MG63 (cell line): ENCODE measurements at regions not wholly inside any gene's neighbourhood (a gene's known extent, or its start where the extent isn't known, plus 50 kb on each side); places are given as distances from the start of the nearest gene placed in this dataset.

ENCODE experiments used
- DNase-seq: peaks from one replicate; pipeline ENCODE4 v3.0.0-alpha.2; 2020
- H3K27me3 ChIP-seq: fragments of 250-450 bp; sonication (Bioruptor Pico); 2 replicates; pipeline ENCODE4 v1.5.1; 2020; ENCODE audit warnings: mild to moderate bottlenecking, moderate library complexity
- H3K36me3 ChIP-seq: fragments of 250-450 bp; sonication (Bioruptor Pico); 2 replicates; pipeline ENCODE4 v1.5.1; 2020; ENCODE audit warnings: mild to moderate bottlenecking, moderate library complexity
- H3K4me3 ChIP-seq: fragments of 250-450 bp; sonication (Bioruptor Pico); 2 replicates; pipeline ENCODE4 v1.5.1; 2020; ENCODE audit warnings: mild to moderate bottlenecking, moderate library complexity
- H3K9me3 ChIP-seq: fragments of 250-450 bp; sonication (Bioruptor Pico); 2 replicates; pipeline ENCODE4 v1.5.1; 2020; ENCODE audit warnings: mild to moderate bottlenecking, moderate library complexity

DNA sequence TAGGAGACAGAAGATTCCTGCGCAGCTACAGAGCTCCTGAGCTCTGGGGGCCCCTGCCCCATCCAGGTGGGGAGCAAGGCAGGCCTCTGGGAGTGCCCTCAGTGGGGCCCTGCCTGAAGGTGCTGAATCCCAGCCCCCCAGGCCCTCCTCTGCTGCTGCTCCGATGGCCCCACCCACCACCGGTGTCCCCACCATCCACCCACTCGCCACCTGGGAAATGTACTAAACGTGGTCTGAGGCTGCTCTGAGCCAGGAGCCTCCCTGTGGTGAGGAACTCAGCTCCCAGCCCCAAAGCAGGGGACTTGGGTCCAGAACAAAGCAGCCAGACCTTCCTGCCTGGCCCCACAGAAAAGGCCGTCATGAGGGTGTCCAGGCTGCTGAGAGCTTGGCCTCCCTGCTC is 289.4 kb downstream of the CTTN start:
- DNase-seq, result no peak
- Histone ChIP-seq H3K4me3 (no peak overlapping the region), H3K9me3 (no peaks in the 10 kb centered on the region), H3K36me3 (no peaks in the 10 kb centered on the region), H3K27me3 (no peaks in the 10 kb centered on the region)

DNA sequence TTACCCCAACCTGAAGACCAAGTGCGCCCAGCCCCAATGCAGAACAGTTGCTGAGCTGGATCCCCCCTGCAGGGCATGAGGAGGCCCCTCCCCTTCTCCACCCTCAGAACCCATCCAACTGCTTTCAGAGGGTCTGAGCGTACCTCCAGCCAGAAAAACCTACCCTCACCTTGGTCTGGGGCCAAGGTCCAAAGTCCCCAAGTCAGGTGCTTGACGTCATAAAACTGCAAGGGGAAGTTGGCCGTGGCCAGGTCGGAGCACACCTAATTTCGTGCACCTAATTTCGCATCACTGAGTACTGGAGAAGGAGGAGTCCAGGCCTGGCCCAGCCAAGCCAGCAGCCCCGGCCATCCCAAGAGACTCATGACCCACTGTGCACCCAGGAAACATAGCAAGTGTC is 289.8 kb downstream of the CTTN start:
- Histone ChIP-seq H3K4me3 (no peak overlapping the region), H3K27me3 (no peaks in the 10 kb centered on the region), H3K36me3 (no peaks in the 10 kb centered on the region), H3K9me3 (no peaks in the 10 kb centered on the region)
- DNase-seq, result no peak

- no peaks in the 10 kb centered on the region for H3K27me3 ChIP-seq
- no peak overlapping the region for H3K4me3 ChIP-seq
- DNase-seq, result no peak
- H3K9me3 ChIP-seq, result no peaks in the 10 kb centered on the region
- no peaks in the 10 kb centered on the region for H3K36me3 ChIP-seq
These were observed 291.4 kb downstream of the CTTN start for GRCh38 chr11:70689764-70690163.

DNA sequence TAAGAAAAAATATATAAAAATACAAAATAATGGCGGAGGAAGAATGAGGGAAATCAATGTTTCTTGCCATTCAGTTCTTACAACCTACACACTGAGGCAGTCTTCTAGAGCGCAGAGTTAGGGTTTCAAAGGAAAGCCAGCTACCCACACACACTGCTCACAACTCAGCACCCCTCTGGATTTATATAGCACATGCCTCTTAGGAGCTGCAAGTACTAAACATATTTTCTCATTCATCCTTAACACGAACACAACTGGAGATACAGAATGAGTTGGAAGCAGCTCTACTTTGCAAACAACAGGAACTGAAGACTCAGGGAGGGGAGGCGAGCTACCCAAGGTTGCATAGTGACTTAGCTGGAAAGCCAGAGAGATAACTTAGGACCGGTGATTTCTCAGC is 293.8 kb downstream of the CTTN start:
- no peaks in the 10 kb centered on the region for H3K36me3 ChIP-seq
- H3K9me3 ChIP-seq, result no peaks in the 10 kb centered on the region
- H3K27me3 ChIP-seq, result no peaks in the 10 kb centered on the region
- H3K4me3 ChIP-seq, result no peak overlapping the region
- no peak for DNase-seq

DNA sequence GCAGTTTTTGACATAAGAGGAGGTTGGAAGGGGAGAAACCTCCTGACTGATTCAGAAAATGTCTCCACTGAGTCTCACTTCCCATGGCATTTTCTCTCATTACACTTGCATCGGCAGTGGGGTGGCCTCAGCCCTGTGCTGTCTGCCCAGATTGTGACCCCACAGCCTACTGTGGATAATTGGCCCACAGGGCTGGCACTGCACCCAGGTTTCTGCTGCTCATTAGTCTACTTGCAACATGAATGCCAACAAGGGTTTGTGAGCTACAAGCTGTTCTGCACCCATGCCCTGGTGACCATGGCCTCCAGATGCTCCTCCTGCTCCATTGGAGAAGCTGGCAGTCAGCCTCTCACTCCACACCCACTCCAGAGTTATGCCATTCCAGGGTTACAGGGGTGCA is 296.0 kb downstream of the CTTN start:
- Histone ChIP-seq H3K4me3 (no peak overlapping the region), H3K36me3 (no peaks in the 10 kb centered on the region), H3K9me3 (no peaks in the 10 kb centered on the region), H3K27me3 (no peaks in the 10 kb centered on the region)
- no peak for DNase-seq

DNA sequence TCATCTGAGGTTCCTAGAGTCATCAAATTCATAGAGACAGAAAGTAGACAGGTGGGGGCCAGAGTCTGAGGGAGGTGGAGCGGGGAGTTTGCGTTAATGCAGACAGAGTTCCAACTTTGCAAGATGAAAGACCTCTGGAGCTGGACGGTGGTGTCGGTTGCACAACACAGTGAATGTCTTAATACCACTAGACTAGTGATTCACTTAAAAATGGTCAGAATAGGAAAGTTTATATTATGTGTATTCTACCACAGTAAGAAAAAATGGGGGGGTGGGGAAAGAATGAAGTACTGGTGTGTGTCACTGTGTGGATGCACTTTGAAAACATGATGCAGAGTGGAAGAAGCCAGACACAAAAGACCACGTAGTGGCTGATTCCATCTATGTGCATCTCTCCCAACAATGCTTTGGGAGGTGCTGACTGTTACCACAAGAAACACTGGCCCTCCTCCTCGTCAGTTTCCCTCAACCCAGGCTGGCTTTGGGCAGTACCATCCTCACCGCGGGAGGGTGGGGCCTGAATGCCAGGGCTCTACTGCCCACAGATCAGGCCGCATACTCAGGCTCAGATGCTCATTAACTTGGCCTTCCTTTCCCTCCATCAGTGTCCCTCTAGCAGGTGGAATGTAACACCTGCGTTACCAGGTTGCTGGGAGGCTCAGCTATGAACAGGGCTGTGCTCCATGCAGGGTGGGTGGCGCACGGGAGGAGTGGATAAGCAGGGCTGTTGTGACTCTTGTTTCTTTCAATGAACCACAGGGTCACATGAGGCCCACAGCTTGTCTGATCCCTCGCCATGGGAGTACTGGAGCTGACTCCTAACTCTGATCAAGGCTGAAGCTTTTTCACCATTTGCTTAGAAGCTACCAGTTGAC is 297.0 kb downstream of the CTTN start:
- Histone ChIP-seq H3K27me3 (no peaks in the 10 kb centered on the region), H3K4me3 (no peak overlapping the region), H3K9me3 (no peaks in the 10 kb centered on the region), H3K36me3 (no peaks in the 10 kb centered on the region)
- no peak for DNase-seq

GRCh38 chr11:70696076-70696475 is 297.7 kb downstream of the CTTN start:
- Histone ChIP-seq H3K36me3 (no peaks in the 10 kb centered on the region), H3K27me3 (no peaks in the 10 kb centered on the region), H3K9me3 (no peaks in the 10 kb centered on the region), H3K4me3 (no peak overlapping the region)
- no peak for DNase-seq

GRCh38 chr11:70696564-70696963 is 298.2 kb downstream of the CTTN start:
- no peak overlapping the region for H3K4me3 ChIP-seq

DNA sequence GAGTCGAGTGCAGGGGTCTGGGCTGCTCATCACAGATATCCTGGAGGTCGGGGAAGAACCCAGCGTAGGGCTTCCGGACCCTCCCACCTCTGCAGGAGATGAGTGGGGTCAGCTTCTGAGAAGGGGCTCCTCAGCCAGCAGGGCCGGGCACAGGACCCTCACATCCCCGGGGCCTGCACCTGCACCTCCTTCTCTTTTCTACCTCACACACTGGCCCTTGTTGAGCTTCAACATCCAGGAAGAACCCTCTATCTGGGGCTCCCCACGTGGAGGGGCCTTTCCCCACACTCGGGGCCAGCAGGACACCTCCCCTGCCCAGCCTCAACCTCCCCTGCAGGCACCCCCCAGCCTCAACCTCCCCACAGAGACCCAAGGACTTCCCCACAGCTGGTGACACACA is 299.4 kb downstream of the CTTN start:
- Histone ChIP-seq H3K4me3 (no peak overlapping the region), H3K9me3 (no peaks in the 10 kb centered on the region), H3K27me3 (no peaks in the 10 kb centered on the region), H3K36me3 (no peaks in the 10 kb centered on the region)
- no peak for DNase-seq

More at GRCh38 chr11:70696564-70696963, 298.2 kb downstream of the CTTN start:
- no peaks in the 10 kb centered on the region for H3K9me3 ChIP-seq
- no peaks in the 10 kb centered on the region for H3K36me3 ChIP-seq
- no peak for DNase-seq
- no peaks in the 10 kb centered on the region for H3K27me3 ChIP-seq

DNA sequence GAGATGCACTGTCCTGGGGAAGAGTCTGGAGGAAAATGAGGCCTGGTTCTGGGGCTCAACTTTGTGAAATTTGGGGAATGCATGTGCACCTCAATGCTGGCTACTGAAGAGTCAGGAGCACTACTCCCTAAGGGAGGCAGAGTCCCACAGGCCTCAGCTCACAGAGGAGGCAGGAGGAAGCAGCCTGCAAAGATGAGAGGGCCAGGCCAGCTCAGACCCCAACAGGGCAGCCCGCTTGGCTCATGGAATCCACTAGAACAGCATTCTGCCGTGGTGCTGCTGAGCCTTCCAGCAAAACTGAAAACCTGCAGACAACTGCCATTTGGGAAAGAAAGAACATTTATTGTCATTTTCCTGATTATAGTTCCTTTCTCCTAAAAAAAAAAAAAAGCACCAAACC is 300.5 kb downstream of the CTTN start:
- Histone ChIP-seq H3K27me3 (no peaks in the 10 kb centered on the region), H3K36me3 (no peaks in the 10 kb centered on the region), H3K9me3 (no peaks in the 10 kb centered on the region), H3K4me3 (no peak overlapping the region)
- DNase-seq, result no peak

GRCh38 chr11:70699294-70700221 is 301.2 kb downstream of the CTTN start:
- Histone ChIP-seq H3K36me3 (no peaks in the 10 kb centered on the region), H3K9me3 (no peaks in the 10 kb centered on the region), H3K4me3 (no peak overlapping the region), H3K27me3 (no peaks in the 10 kb centered on the region)
- DNase-seq, result no peak

DNA sequence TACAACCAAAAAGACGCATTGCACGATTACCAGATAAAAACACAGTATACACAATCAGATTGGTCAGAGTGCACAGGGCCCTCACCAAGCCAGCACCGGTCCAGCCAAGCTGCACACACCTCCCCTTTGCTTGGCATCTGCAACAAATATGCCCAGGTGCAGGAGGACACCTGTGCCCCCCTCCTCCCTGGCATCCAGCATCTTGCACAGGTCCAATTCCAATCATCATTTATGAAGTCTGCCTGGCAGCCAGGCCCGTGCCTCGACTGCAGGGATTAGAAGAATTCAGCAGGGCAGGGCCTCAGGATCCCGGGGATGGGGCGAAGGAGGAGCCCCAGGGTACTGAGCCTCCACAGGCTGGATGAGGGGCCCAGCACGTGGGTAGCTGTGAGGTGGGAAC is 302.1 kb downstream of the CTTN start:
- Histone ChIP-seq H3K27me3 (no peaks in the 10 kb centered on the region), H3K4me3 (no peak overlapping the region), H3K9me3 (no peaks in the 10 kb centered on the region), H3K36me3 (no peaks in the 10 kb centered on the region)
- DNase-seq, result no peak

DNA sequence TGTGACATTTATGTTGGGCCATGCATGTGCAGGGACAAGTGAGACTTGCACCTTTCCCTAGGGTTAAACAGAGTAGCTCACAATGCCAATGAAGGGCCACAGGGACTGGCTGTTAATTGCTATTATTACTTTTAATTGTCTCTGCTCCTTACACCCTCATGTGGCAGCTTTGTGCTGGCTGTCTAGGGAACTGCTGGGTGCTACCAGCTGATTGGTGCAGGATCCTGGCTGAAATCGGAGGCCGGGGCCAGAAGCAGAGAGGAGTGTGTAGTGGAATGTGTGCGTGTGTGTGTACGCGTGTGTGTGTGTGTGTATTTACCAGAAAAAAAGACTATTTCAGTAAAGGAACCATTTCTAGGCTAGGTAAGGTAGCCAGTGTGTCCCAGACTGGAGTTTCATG is 302.5 kb downstream of the CTTN start:
- H3K36me3 ChIP-seq, result no peaks in the 10 kb centered on the region
- DNase-seq, result no peak
- no peaks in the 10 kb centered on the region for H3K27me3 ChIP-seq
- no peaks in the 10 kb centered on the region for H3K9me3 ChIP-seq
- no peak overlapping the region for H3K4me3 ChIP-seq

GRCh38 chr11:70702040-70702648 is 303.8 kb downstream of the CTTN start:
- no peak for DNase-seq
- no peaks in the 10 kb centered on the region for H3K27me3 ChIP-seq
- no peak overlapping the region for H3K4me3 ChIP-seq
- H3K9me3 ChIP-seq, result no peaks in the 10 kb centered on the region
- H3K36me3 ChIP-seq, result no peaks in the 10 kb centered on the region

GRCh38 chr11:70703141-70704064 is 305.1 kb downstream of the CTTN start:
- DNase-seq, result no peak
- Histone ChIP-seq H3K36me3 (no peaks in the 10 kb centered on the region), H3K4me3 (no peak overlapping the region), H3K27me3 (no peaks in the 10 kb centered on the region), H3K9me3 (no peaks in the 10 kb centered on the region)

GRCh38 chr11:70705097-70705496 is 306.8 kb downstream of the CTTN start:
- DNase-seq, result no peak
- Histone ChIP-seq H3K9me3 (no peaks in the 10 kb centered on the region), H3K4me3 (no peak overlapping the region)

More at GRCh38 chr11:70705097-70705496, 306.8 kb downstream of the CTTN start:
- H3K27me3 ChIP-seq, result no peaks in the 10 kb centered on the region
- H3K36me3 ChIP-seq, result no peaks in the 10 kb centered on the region
